ENCODE measurements at regions not wholly inside any gene's neighbourhood (a gene's known extent, or its start where the extent isn't known, plus 50 kb on each side); places are given as distances from the start of the nearest gene placed in this dataset.

DNA sequence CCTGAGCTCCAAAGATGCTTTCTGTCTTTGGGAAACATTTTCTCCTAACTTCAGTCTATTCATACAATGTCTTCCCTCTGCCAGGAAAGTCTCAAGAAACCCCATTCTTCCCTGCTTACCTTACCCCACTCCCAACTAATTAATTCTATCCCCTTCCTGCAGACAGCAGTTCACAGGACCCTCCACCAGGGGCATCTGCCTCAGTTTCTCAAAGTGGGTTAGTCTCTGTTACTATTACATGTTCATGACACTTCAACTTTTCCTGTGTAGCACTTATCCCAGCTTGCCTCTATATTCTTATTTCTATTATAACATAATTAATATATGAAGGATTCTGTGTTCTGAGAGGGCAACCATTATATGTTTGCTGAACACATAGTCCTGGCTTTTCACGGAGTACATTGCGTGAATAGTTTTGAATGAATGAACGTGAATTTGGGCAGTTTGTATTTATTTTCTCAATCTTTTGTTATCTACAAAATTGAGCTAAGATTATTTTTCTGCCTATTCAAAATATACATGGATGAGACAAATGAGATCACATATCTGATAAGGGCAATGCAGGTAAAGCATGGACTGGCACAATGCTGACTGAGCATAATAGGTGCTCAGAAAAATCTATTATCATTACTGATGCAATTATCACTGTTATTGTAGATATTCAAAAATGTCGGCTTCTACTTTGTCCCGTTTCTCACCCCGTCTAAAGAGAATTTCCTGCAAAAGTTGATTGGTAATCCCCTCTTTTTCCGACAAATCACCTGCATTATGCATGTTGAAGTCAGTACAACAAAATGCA, 341.1 kb downstream of the BRINP1 start:
- TF ChIP-seq, protein P1, sequence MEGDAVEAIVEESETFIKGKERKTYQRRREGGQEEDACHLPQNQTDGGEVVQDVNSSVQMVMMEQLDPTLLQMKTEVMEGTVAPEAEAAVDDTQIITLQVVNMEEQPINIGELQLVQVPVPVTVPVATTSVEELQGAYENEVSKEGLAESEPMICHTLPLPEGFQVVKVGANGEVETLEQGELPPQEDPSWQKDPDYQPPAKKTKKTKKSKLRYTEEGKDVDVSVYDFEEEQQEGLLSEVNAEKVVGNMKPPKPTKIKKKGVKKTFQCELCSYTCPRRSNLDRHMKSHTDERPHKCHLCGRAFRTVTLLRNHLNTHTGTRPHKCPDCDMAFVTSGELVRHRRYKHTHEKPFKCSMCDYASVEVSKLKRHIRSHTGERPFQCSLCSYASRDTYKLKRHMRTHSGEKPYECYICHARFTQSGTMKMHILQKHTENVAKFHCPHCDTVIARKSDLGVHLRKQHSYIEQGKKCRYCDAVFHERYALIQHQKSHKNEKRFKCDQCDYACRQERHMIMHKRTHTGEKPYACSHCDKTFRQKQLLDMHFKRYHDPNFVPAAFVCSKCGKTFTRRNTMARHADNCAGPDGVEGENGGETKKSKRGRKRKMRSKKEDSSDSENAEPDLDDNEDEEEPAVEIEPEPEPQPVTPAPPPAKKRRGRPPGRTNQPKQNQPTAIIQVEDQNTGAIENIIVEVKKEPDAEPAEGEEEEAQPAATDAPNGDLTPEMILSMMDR (IDR thresholded peaks at IDR 0.05), result no peak
- TF ChIP-seq POLR2A (IDR thresholded peaks at IDR 0.05), result no peak

Measured in upper lobe of left lung (tissue), 4 donors.